Adrenal gland (tissue), 9 donors: ENCODE measurements at regions not wholly inside any gene's neighbourhood (a gene's known extent, or its start where the extent isn't known, plus 50 kb on each side); places are given as distances from the start of the nearest gene placed in this dataset.
"Not testable (repeated sequence)": the region's sequence is repeated elsewhere in the genome, so short reads cannot be mapped to it uniquely, and the experiment has no call there.

Experiments used
- DNase-seq, 7 donors: peaks; one replicate each; pipeline ENCODE4 v3.0.0-alpha.2; 2019 to 2020
- H3K27ac ChIP-seq, 5 donors: fragments of 200-600 bp; sonication (generic) in 4 of 5; 1 replicate in 3 of 5; 2 replicates in 2 of 5; pipeline versions ENCODE4 v1.5.1 to v1.8.0; 2016 to 2020; ENCODE audit warnings: mild to moderate bottlenecking in 1 of 5
- H3K27me3 ChIP-seq: fragments of 200-600 bp; 2 replicates; pipeline ENCODE4 v1.8.0; 2021
- H3K36me3 ChIP-seq, 2 donors: fragments of 200-600 bp; replicated peaks in 1 of 2; 1 replicate in 1 of 2; 2 replicates in 1 of 2; pipeline versions ENCODE4 v1.5.1 to v1.8.0; 2018 to 2022
- H3K4me1 ChIP-seq, 2 donors: fragments of 200-600 bp; replicated peaks in 1 of 2; 1 replicate in 1 of 2; 2 replicates in 1 of 2; pipeline versions ENCODE4 v1.5.1 to v1.8.0; 2018 to 2021
- H3K4me3 ChIP-seq, 4 donors: fragments of 200-600 bp; sonication (generic) in 3 of 4; one replicate each; pipeline ENCODE4 v1.5.1; 2016 to 2018
- H3K9me3 ChIP-seq, 3 donors: fragments of 200-600 bp; sonication (generic) in 1 of 3; replicated peaks in 1 of 3; 1 replicate in 2 of 3; 2 replicates in 1 of 3; pipeline versions ENCODE4 v1.5.1 to v1.8.0; 2016 to 2021
- POLR2A ChIP-seq, 2 donors: fragments of 450-650 bp; IDR thresholded peaks; one replicate each; pipeline ENCODE4 v1.6.1; 2017; ENCODE audit warnings: antibody characterized with exemption in 2 of 2, mild to moderate bottlenecking in 2 of 2, moderate library complexity in 1 of 2
- whole genome bisulfite sequencing, 4 donors: extraction: QIAGEN DNeasy Blood & Tissue Kit in 2 of 4; methylation state at CpG; one replicate each; pipeline versions ENCODE4 v1.1.5 to v1.1.7; 2013 to 2017; 5-methylcytosine and 5-hydroxymethylcytosine counted together
- intact Hi-C, 2 donors: fragments of 100-400 bp; cut with DNase I; formaldehyde crosslinking; loops; one replicate each; pipeline versions ENCODE4 v1.14.1 to v1.15.0; 2022 to 2023
- TF ChIP-seq, protein P1 (sequence below), 6 experiments: fragments of 450-650 bp in 4 of 6; fragments of 200-600 bp in 2 of 6; sonication (generic) in 1 of 6; IDR thresholded peaks; 1 replicate in 5 of 6; 2 replicates in 1 of 6; pipeline versions ENCODE4 v1.5.1 to v1.8.0; 2016 to 2021; ENCODE audit warnings: antibody characterized with exemption in 6 of 6, mild to moderate bottlenecking in 2 of 6, moderate library complexity in 1 of 6
- donor health status: healthy with polysubstance abuse.
- donor health status: Bipolar disorder and iron deficiency.
- donor health status: DM: yes; HTN: yes; CAD: no.
- donor health status: DM: no; HTN: no; CAD: no.
- donor health status: DM: no; HTN: no; CAD: no.

DNA sequence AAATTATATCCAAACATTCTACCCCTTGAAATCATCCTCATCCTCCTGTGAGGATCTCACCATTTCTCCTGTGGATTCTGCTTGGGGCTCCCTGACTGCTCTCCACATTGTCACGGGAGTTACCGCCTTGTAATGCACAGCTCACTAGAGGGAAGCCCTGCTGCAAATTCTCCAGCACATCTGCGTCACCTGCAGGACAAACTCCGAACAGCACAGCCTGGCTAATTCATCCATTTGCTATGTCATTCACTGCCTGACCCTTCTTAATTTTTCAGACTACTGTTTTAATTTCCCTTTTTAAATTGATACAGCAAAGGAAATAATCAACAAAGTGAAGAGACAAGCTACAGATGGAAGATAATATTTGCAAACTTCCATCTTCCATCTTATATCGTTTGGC, 627.4 kb downstream of the FBXO15 start:
- intact Hi-C loops: no loop called here
- 52 to 68% (median 58%) methylated on average over 5 of the region's 5 CpGs for WGBS, 4 donors
- no peak overlapping the region for H3K27ac ChIP-seq
- H3K4me3 ChIP-seq: no peak overlapping the region
- H3K27me3 ChIP-seq: no peaks in the 10 kb centered on the region
- H3K4me1 ChIP-seq: no peaks in the 10 kb centered on the region
- no peaks in the 10 kb centered on the region for H3K9me3 ChIP-seq
- no peak for DNase-seq
- TF ChIP-seq, protein P1, sequence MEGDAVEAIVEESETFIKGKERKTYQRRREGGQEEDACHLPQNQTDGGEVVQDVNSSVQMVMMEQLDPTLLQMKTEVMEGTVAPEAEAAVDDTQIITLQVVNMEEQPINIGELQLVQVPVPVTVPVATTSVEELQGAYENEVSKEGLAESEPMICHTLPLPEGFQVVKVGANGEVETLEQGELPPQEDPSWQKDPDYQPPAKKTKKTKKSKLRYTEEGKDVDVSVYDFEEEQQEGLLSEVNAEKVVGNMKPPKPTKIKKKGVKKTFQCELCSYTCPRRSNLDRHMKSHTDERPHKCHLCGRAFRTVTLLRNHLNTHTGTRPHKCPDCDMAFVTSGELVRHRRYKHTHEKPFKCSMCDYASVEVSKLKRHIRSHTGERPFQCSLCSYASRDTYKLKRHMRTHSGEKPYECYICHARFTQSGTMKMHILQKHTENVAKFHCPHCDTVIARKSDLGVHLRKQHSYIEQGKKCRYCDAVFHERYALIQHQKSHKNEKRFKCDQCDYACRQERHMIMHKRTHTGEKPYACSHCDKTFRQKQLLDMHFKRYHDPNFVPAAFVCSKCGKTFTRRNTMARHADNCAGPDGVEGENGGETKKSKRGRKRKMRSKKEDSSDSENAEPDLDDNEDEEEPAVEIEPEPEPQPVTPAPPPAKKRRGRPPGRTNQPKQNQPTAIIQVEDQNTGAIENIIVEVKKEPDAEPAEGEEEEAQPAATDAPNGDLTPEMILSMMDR (IDR thresholded peaks at IDR 0.05): no peak
- no peak for TF ChIP-seq POLR2A (IDR thresholded peaks at IDR 0.05)
- no peaks in the 10 kb centered on the region for H3K36me3 ChIP-seq

DNA sequence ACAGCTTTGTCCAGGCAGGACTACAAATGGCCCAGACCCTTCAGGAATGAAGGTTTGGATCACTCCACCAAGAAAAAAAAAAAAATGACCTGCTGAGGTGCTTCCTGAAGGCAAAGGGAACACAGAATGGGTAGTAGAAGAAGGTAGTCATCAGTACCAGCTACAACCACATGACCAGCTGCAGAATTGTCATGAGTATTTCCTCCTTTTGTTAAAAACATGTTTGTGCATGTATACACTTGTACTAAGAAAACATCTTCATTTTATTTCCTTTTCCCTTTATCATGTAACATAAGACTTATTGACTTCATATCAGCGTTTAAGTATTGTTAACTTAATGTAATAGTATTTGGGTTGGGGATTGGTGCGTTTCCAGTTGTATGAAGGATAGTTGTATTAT, 631.6 kb downstream of the FBXO15 start:
- H3K4me3 ChIP-seq, H3K27me3 ChIP-seq, H3K27ac ChIP-seq, H3K9me3 ChIP-seq, DNase-seq, H3K36me3 ChIP-seq, H3K4me1 ChIP-seq, intact Hi-C loops: not testable (repeated sequence)
- 78 to 84% (median 81%) methylated on average over 2 of the region's 2 CpGs for WGBS, 4 donors

DNA sequence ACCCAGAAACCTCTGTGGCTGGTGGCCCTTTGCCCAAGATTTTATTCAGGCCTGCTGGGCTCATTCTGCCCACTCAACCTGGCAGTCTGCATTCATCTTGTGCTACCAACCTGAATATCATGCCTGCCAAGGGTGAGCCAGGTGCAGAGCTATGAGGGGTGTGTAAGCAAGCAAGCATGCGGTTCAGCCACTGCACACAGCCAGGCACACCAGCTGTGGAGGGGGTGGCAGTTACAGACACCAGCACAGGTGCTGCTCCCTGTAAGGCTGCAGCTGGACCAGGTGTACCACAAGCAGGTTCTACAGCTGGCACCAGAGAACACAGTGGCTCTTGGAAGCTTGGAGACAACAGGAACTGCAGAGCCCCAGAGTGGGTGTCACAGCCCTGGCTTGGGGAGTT, 633.2 kb downstream of the FBXO15 start:
- WGBS, 4 donors: 80 to 91% (median 82%) methylated on average over 1 of the region's 1 CpG; no CpG with 5 or more reads in 1 of the 4 donors
- Histone ChIP-seq H3K36me3 (no peaks in the 10 kb centered on the region), H3K27me3 (no peaks in the 10 kb centered on the region), H3K27ac (no peak overlapping the region), H3K4me3 (no peak overlapping the region), H3K9me3 (no peaks in the 10 kb centered on the region), H3K4me1 (no peaks in the 10 kb centered on the region)
- TF ChIP-seq, protein P1 (IDR thresholded peaks at IDR 0.05): no peak
- TF ChIP-seq POLR2A (IDR thresholded peaks at IDR 0.05): no peak
- intact Hi-C loops: no loop called here
- DNase-seq: no peak

DNA sequence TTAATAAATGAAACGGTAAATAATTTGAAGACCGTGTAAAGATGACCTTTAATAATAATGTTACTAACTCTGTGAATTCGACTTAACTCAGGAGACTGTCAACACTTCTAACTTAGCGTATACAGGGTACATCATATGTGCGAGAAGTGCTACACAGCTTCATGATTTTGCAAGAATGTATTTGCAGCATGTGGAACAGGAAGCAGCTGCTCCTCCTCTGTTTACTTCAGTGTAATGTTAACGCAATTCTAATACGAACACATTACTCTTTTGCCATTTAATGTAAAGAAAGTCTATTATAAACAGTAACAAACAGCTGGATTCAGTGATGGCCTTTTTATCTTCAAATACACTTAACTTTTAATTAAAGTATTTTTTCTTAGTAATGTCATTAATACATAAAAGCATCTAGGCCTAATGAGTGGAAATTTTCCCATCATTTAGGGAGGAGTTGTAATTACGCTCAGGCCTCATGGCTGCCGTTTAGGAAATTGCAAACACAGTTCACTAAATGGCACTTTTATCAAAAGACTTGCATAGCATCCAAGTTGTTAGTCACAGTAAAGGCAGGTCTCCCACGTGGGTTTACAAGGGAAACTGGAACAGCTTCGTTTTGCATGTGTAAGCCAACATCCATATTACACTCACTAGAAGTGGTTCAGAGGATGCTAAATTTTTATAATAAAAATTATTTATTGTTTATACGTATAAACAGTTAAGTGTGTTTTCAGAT, 635.7 kb downstream of the FBXO15 start:
- intact Hi-C loops: no loop called here
- WGBS, 4 donors: 59 to 69% (median 67%) methylated on average over 12 of the region's 12 CpGs
- Histone ChIP-seq H3K4me1 (no peaks in the 10 kb centered on the region), H3K36me3 (no peaks in the 10 kb centered on the region), H3K4me3 (no peak overlapping the region), H3K27ac (no peak overlapping the region), H3K27me3 (no peaks in the 10 kb centered on the region), H3K9me3 (no peaks in the 10 kb centered on the region)
- DNase-seq: no peak
- TF ChIP-seq POLR2A (IDR thresholded peaks at IDR 0.05): no peak
- TF ChIP-seq, protein P1 (IDR thresholded peaks at IDR 0.05): no peak

- Histone ChIP-seq H3K27ac (no peak overlapping the region), H3K4me3 (no peak overlapping the region), H3K27me3 (no peaks in the 10 kb centered on the region), H3K36me3 (no peaks in the 10 kb centered on the region), H3K4me1 (no peaks in the 10 kb centered on the region), H3K9me3 (no peaks in the 10 kb centered on the region)
- DNase-seq: no peak
- intact Hi-C loops: no loop called here
- no peak for TF ChIP-seq POLR2A (IDR thresholded peaks at IDR 0.05)
- TF ChIP-seq, protein P1 (IDR thresholded peaks at IDR 0.05): no peak
- 44 to 56% (median 49%) methylated on average over 2 of the region's 2 CpGs for WGBS, 4 donors
Measured at GRCh38 chr18:73509460-73509859, 638.2 kb downstream of the FBXO15 start.
